Esophagus squamous epithelium (tissue), 4 donors: ENCODE measurements at regions not wholly inside any gene's neighbourhood (a gene's known extent, or its start where the extent isn't known, plus 50 kb on each side); places are given as distances from the start of the nearest gene placed in this dataset.

Source experiments
- POLR2A ChIP-seq, 4 donors: fragments of 450-650 bp; IDR thresholded peaks; one replicate each; pipeline ENCODE4 v1.6.1; 2017; ENCODE audit warnings: antibody characterized with exemption in 4 of 4, mild to moderate bottlenecking in 4 of 4, moderate library complexity in 3 of 4
- TF ChIP-seq, protein P1 (sequence below), 6 experiments: fragments of 450-650 bp in 4 of 6; fragments of 200-600 bp in 2 of 6; sonication (generic) in 2 of 6; IDR thresholded peaks; one replicate each; pipeline ENCODE4 v1.5.1; 2016 to 2019; ENCODE audit warnings: antibody characterized with exemption in 6 of 6, mild to moderate bottlenecking in 4 of 6, moderate library complexity in 4 of 6

- TF ChIP-seq, protein P1, sequence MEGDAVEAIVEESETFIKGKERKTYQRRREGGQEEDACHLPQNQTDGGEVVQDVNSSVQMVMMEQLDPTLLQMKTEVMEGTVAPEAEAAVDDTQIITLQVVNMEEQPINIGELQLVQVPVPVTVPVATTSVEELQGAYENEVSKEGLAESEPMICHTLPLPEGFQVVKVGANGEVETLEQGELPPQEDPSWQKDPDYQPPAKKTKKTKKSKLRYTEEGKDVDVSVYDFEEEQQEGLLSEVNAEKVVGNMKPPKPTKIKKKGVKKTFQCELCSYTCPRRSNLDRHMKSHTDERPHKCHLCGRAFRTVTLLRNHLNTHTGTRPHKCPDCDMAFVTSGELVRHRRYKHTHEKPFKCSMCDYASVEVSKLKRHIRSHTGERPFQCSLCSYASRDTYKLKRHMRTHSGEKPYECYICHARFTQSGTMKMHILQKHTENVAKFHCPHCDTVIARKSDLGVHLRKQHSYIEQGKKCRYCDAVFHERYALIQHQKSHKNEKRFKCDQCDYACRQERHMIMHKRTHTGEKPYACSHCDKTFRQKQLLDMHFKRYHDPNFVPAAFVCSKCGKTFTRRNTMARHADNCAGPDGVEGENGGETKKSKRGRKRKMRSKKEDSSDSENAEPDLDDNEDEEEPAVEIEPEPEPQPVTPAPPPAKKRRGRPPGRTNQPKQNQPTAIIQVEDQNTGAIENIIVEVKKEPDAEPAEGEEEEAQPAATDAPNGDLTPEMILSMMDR (IDR thresholded peaks at IDR 0.05), result no peak
- TF ChIP-seq POLR2A (IDR thresholded peaks at IDR 0.05), result no peak
Observed at GRCh38 chr14:23773981-23774380, 137.8 kb downstream of the DHRS2 start.
